OCI-LY7 (cell line): ENCODE measurements at regions not wholly inside any gene's neighbourhood (a gene's known extent, or its start where the extent isn't known, plus 50 kb on each side); places are given as distances from the start of the nearest gene placed in this dataset.

ENCODE experiments used
- CTCF ChIP-seq: fragments of 200-600 bp; sonication (generic); conservative IDR thresholded peaks from 2 replicates; pipeline ENCODE4 v1.5.1; 2014; ENCODE audit warnings: mild to moderate bottlenecking, antibody characterized with exemption, low read length, moderate library complexity, mixed read lengths
- EZH2phosphoT487 ChIP-seq: fragments of 200-600 bp; sonication (generic); IDR thresholded peaks from 2 replicates; pipeline ENCODE4 v1.6.1; 2018; ENCODE audit warnings: low read depth, borderline replicate concordance, mild to moderate bottlenecking, mixed run types, antibody characterized with exemption, low read length, moderate library complexity, mixed read lengths

- TF ChIP-seq CTCF, result no peak
- TF ChIP-seq EZH2phosphoT487, result no peak
Measured at GRCh38 chr6:111956098-111956497, 82.8 kb upstream of the FYN start.
